NCI-H82 treated with DMSO at 0.1 percent for 48 hours (cell line): ENCODE measurements at regions not wholly inside any gene's neighbourhood (a gene's known extent, or its start where the extent isn't known, plus 50 kb on each side); places are given as distances from the start of the nearest gene placed in this dataset.
"Not testable (repeated sequence)": the region's sequence is repeated elsewhere in the genome, so short reads cannot be mapped to it uniquely, and the experiment has no call there.

Source experiments
- DNase-seq: peaks from one replicate; lab custom pipeline; 2025; ENCODE audit not compliant: unreplicated experiment; lab: John Stamatoyannopoulos, UW

DNA sequence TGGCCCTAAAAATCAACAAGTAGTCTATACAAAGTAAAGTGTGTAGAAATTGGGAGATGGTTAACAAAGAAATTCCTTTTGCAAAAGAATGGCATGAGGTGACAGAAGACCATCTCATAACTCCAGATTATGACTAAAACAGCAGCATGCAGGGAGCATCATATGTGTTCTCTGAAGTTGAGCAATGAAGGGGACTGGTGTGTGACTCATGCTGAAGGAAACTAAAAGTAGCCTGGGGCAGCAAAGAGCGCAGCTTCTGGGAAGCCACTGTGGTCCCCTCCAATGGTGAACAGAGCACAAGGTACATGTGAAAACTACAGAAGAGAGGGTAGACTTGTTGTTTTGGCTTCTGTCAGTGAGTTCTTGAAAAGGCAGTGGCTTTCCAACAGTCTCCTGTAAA, 133.4 kb downstream of the MACC1 start:
- no peak for DNase-seq

DNA sequence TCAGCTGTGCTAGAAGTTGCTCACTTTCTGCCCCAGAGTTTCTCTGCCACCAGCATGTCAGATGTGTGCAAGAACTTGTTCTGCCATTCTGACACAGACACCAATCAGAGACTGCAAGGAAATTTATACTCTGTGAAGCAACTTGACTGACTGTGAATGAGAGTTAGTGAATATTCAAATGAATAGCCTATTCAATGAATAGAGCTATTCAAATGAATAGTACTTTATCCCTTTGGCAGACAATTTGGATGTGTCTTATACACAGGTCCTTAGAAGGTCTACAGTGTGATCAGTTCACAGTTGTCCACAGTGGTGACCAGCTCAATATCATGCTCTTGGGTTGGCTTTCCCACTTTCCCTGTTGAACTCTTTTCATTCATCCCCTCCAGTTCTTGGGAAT, 138.1 kb downstream of the MACC1 start:
- DNase-seq = no peak

DNA sequence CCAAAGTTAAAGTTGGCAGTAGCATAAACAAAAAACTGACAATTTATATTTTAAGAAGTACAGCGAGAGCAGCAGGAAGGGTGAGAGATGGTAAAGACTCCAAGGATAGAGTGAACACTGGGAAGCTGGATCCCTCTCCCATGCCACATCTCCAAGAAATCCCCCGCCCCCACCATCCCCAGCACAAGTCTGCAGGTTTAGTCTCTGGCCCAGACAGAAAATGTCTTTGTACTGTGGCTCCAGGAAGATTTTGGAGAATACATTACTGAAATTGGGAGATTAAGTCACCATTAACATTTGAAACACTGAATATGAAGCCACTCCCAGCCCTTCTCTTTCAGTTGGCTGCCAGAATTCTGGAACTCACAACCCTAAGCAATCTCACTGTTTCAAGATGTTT, 140.3 kb downstream of the MACC1 start:
- DNase-seq = no peak

DNA sequence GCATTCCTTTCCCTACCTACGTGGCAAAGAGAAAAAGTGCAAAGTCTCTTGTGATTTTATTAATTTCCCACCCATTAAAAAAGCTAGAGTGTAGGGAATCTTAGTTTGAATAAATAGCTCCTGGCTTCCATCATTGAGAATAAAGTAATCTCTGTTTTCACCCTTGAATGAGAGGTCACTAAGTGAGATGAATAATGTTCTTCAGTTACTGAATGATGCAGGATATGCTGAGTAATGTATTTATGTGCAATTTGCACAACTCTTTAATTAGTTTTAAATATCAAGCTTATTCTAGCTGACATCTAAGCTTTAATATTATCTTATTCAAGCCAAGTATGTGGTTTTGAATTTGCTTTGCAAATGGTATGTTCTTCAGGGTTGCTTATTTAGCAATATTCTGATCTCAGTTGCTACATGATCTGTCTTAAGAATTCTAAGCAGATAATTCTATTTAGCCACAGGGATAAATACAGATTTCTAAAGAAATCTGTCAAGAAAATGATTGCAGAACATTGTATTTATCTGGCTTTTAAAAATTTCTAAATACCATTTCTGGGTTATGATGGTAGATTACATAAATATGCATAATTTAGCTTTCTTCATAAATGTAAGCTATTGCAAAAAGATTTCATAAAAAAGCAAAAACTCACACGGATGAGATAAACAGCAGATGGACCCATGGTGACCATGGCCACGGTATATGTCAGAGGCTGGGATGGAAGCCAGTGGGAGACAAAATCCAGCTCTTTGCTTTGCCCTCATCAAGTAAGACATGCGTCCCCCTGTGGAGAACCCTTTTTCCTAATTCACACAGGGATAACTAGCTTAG, 141.0 kb downstream of the MACC1 start:
- no peak for DNase-seq

DNA sequence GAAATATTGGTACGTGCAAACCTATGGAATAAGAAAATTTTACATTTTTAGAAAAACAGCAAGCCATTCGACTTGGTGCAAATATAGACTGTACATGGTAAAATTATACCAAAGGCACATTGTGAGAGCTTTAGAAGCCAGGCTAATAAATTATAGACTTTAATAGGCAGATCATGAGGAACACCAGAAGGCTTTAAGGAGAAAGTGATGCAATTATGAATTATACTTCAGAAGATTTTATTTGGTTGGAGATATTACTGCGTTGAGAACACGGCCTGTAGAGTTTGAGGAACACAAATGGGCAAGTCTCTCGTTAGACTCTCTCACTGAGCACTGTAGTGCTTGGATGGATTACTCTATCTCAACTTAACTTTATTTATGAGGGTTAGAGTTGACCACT, 141.7 kb downstream of the MACC1 start:
- no peak for DNase-seq

DNA sequence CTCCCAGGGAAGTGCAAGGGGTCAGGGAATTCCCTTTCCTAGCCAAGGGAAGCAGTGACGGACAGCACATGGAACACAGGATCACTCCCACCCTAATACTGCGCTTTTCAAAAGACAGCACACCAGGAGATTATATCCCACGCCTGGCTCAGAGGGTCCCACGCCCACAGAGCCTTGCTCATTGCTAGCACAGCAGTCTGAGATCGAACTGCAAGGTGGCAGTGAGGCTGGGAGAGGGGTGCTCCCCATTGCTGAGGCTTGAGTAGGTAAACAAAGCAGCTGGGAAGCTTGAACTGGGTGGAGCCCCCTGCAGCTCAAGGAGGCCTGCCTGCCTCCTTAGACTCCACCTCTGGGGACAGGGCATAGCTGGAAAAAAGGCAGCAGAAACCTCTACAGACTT, 149.2 kb downstream of the MACC1 start:
- not testable (repeated sequence) for DNase-seq

DNA sequence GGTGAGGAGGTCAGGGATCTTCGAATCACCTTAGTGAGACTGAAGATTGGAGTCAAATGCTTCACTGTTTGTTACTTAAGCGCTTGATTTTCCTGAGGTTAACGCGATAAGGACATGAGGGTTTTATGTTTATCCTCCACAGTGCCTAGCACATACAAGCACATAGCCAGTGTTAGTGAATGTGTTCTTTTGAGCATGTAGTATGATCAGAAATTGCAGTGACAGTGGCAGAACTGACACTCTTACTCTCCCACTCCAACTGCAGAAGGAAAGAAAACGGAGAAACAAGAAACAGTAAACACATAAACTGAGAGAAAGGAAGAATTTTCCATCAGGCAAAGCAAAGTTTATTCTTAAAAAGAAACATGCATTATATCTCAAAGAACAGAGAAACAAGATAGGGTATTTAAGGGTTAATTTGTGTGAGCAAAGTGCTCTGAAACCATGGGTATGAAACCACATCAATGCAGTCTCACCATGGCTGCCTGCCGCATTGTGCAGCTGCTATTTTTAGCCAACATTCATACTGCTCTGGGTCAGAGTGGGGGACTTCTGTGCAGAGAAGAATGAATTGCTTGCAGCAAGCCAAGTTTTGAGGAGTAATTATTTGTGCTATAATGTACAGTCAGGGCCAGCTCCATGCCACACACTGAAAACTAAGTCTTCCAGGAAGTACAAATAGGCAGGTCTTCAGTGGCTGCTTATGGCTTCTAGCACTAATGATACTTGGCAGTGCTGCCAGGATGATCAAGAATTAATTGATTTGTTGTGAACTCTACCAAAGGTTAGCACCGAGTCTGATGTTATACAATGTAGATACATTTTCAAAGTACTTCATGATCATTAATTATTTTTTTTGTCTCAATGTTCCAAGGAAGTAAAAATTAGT, 152.0 kb downstream of the MACC1 start:
- no peak for DNase-seq

DNA sequence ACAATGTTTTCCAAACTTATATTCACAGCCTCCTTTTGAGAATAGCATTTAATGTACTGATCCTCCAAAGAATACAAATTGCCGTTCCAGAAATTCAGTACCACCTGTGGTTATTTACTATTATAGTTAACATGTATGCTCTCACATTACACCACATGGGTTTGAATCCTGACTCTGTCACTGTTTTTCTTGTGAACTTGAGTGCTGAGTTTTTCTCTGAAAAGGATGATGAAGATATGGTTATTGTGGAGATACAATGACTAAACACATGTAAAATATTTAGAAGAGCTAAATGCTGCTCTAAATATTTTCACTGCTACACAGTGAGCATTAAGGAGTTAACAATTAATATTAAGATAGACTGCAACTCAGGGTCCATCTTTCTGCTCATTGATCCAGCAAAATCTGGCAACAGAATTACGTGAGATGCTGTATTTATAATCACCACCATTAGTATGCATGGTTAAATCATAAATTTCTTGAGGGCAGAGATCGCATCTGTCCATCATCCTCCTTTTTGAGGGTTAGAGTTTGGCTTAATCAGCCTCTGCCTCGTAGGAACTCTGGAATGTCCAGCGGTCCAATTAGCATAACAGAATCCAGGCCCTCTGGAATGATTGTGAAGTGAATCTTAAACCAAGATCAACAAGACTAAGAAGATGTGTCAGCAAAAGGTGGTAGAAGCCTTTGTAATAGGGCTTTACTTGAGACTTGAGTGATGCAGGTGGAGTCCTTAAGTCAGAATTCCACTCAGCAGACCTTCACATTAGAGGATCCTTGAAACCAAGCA, 152.8 kb downstream of the MACC1 start:
- DNase-seq = no peak

DNA sequence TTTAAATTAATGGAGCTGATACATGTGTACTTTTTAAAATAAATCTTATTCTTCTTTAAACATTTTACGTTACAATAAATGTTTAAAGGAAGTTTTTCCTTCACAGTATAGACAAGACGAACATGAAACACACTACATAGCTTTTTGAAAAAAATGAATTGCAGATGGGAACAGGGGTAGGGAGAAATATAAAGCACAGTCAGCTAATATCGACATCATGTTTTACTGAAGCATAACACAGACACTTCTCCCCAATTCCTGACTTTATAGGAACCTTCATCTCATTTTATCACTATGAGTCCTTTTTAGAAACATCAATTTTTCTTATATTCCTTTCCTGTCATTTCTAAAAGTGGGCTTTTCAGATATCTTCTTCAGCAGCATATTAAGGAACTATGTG, 153.5 kb downstream of the MACC1 start:
- DNase-seq = no peak

DNA sequence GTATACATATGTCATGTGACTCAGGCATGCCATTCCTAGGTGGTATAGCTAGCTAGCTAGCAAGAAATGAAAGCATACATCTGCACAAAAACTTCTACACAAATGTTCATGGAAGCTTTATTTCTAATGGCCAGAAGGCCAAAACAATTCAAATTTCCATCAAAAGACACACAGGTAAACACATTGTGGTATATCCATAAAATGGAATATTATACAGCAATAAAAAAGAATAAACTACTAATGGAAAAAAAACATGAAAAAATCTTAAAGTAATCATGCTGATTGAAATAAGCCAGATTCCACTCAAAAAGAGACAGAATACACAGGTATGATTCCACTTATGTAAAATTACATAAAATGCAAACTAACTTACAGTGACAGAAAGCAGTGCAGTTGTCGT, 154.3 kb downstream of the MACC1 start:
- no peak for DNase-seq

DNA sequence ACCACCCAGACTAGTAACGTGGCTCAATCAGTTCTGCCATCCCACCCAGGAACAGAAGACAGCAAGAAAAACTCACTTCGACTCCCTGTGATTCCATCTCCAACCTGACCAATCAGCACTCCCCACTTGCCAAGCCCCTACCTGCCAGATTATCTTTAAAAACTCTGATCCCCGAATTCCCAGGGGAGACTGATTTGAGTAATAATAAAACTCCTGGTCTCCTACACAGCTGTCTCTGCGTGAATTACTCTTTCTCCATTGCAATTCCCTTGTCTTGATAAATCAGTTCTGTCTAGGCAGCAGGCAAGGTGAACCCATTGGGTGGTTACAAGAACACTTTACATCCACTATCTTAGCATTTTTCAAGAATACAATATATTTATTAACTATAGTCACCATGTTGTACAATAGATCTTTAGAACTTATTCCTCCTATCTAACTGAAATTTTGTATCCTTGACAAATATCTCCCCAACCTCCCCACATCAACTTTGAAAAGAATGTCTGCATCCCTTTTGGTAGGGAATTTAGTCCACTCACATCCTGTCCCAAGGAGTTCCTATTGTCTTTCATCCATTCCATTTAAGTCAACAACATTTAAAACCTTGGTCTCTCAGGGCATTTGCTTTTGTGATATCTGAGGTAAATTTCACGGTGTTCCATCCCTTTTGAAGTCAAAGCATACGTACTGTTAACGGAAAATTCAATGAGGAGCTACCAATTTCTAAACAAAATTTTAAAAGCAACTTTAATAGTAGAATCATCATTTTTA, 163.7 kb downstream of the MACC1 start:
- no peak for DNase-seq

DNA sequence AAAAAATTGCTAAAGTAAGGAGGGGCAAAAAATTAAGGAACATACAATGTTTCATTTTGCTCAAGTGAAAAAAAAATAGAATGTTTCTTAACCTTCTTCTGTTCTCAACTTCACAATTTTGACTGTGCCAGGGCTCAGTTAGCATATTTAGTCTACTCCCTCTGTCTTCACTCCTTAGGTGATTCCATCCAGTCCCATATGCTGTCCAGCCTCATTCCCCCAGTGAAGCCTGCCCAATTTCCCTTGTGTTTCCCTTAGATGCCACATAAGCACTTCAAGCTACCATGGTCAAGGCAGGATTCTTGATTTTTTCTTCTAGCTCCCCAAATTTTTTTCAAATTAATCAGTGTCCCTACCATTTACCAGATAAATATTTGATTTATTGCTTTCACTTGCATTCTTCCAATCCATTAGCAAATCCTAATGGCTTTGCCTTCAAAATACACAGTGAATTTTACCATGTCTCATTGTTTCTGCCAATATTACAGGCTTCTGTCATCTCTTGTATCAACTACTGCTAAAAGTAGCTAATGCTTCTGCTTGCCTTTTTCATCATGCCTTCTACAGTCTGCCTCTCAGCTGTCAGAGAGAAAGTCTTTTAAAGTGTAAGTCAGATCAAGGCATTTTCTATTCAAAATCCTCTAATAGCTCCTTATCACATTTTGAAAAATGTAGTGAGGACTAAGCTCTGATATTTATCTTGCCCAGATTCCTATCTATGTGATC, 166.8 kb downstream of the MACC1 start:
- no peak for DNase-seq

DNA sequence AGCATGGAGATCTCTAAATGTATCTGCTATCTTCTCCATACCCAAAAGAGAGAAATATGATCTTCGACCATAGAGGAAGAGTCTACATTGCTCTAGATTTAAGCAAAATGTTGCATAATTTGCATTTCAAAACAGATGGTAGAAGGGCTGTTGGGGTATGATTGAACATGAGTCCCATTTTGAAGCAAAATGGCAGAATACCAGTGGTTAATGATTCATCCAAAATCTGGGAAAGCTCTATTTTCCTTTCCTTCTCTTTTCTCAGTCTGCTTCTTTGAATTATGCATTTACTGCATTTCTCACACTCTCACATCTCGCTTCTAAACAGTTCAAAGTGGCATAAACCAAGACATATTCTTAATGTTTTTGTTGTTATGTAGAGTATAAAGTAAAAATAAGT, 178.5 kb downstream of the MACC1 start:
- DNase-seq = no peak

DNA sequence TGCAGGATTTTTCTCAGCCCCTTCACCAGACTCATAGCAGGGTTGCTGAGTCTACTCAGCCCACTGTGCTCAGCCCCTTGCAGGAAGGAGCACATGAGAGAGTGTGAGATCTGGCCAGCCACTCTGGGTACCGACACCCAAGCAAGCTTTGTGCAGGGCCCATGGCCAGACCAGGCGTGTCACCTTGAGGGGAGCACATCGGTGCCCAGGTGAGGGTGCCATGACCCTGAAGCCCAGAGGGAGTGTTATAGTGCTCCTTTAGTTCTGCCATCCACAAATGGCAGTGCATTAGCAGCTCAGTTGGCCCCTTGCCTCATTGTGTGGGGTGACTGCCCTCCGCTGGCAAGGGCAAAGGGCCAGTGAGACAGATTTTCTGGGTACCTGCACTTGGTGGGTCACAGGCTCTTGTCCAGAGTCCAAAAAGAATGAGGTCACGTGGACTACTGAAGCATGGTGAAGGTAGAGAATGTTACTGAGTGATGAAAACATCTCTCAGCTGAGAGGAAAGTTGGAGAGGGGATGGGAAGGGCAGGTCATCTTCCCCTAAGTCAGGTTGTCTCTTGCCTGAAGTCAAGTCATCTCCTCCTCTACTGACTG, 181.8 kb downstream of the MACC1 start:
- DNase-seq = no peak

DNA sequence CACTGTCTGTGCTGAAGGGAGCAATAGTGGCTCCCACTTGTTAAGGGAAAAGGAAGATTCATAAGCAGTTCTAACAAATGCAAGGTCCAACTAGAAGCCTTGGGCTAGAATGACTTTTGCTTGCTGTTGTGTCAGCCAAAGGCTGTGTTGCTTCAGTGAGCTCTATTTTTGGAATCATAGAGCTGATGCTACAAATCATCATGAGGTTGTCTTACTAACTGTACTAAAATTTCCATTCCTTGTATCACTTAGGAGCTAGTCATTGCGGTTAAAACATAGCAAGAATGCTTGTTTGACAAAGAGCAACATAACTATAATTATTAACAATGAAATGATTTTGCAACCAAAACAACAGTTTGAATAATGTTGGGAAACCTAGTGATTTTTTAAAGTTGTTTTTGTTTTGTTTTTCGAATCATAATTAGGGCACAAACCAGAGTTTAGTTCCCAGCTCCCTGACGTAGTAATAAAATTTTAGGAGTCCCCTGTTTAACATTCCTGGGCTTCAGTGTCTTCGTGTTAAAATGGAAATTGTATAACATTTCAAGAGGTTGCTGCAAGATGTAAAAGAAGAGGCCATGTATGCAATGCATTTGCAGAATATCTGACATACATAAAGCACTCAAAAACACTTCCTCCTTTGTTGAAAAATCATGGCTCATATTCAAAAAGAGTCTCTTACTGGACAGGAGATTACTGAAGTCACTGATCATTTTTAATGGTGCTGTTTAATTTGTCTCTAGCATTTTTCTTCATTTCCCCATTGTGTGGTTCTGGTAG, 183.4 kb downstream of the MACC1 start:
- DNase-seq = no peak

DNA sequence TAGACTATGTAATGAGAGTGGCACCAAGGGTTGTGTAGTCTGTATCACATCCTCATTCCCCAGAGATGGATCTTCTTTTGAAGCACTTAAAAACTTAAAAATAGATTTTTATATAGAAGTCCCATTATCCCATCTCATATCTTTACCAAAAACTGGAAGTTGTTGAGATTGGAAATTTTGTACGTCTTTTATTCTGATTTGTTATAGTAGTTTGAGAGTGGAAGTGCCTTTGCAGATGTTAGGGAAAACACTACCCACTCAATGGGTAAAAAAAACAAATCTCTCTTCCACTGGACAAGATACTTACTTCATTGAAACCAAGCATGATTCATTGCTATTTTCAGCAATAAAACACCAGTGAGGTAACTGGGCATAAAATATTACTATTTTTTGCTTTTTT, 184.4 kb downstream of the MACC1 start:
- no peak for DNase-seq

DNA sequence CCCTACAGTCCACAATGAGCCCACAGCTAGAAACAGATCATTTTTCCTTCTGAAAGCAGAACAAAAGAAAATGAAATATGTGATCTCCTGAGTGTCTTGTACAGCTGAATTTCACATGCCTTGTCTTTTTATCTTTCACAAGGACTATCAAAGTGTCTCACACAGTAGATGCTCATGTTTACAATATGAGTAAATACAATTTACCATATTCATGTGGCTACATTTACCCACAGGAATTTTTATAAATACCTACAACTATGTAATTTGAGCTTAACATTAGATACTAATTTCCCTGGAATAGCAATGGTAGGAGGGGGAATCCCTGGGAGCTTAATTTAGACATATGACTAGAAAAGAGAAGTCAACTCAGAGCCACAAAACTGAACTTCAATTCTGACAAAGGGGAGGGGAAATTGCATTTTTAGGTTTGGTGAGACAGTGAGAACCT, 186.2 kb downstream of the MACC1 start:
- no peak for DNase-seq

DNA sequence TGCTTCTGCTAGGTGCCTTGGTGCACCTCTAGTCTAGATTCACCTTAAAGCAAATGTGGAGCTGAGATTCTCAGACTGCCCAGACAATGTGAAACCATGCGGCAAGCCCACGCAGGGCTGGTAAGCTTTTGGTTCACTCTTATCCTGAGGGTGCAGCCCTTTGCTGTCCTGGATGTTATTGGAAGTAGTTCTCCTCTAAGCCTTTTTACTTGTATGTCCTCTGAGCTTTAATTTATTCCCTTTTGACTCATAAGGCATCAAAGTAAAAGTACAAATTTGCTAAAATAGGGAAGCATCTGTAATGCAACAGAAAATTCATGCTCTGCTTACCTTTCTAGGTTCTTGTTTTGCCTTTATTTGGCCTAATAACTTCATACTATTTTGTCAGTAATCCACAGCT, 186.8 kb downstream of the MACC1 start:
- no peak for DNase-seq

DNA sequence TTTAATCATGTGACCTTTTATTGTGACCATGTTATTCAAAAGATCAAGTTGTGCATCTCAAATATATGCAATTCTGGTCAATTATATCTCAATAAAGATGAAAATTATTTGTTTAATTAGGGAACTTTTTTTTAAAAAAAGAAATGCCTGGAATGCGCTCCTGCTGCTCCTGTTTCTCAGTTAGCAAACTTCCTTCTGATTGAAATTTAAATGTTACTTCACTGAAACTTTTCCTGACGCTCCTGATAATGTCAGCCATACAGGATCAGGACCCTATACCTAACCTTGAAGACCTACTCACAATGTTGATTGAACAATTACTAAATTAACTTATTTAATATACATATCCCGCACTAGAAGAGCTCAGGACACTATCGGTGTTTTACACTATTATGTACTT, 190.4 kb downstream of the MACC1 start:
- no peak for DNase-seq
